Endothelial cell of umbilical vein (primary cell): ENCODE measurements at regions not wholly inside any gene's neighbourhood (a gene's known extent, or its start where the extent isn't known, plus 50 kb on each side); places are given as distances from the start of the nearest gene placed in this dataset.

Source experiments
- BruUV-seq: library from RNA; stranded (reverse); fragments of 400-500 nt; replicated peaks from 2 replicates; lab custom pipeline; 2021; lab: Mats Ljungman, UMichigan
- CTCF ChIA-PET: fragments of 300-600, 350-600 bp; sonication (Branson Sonifier 250); formaldehyde crosslinking; loops from one replicate; lab custom pipeline; 2021; ENCODE audit warnings: antibody characterized with exemption, inconsistent platforms; lab: Charles Lee
- POLR2A ChIA-PET: fragments of 300-600, 350-600 bp; sonication (Branson Sonifier 250); formaldehyde crosslinking; loops from one replicate; lab custom pipeline; 2021; ENCODE audit warnings: antibody characterized with exemption, inconsistent platforms; lab: Charles Lee
- DNase-seq: peaks from one replicate; pipeline ENCODE4 v3.0.0-alpha.2; 2011; ENCODE audit warnings: low read depth, low spot score
- FAIRE-seq: peaks from 2 replicates; lab custom pipeline; 2011; peaks lifted over from hg19 to GRCh38; lab: Jason Lieb, UNC
- H2AFZ ChIP-seq: 2 replicates; pipeline ENCODE4 v1.6.0; 2012; ENCODE audit warnings: low read depth, low read length, control low read depth, inconsistent platforms
- H3K27ac ChIP-seq: 2 replicates; pipeline ENCODE4 v1.5.1; 2011; ENCODE audit warnings: low read depth, mild to moderate bottlenecking, control low read depth, low read length, moderate library complexity; ENCODE audit not compliant: insufficient read depth
- H3K27me3 ChIP-seq, 2 experiments: 2 replicates each; pipeline versions ENCODE4 v1.6.0 to v1.6.1; 2011; ENCODE audit warnings: low read length in 2 of 2, mixed read lengths in 1 of 2; ENCODE audit not compliant: control insufficient read depth in 2 of 2, insufficient read depth in 2 of 2
- H3K36me3 ChIP-seq, 2 experiments: 2 replicates in 1 of 2; 3 replicates in 1 of 2; pipeline ENCODE4 v1.5.1; 2011; ENCODE audit warnings: low read length in 2 of 2, mild to moderate bottlenecking in 1 of 2, moderate library complexity in 1 of 2; ENCODE audit not compliant: control insufficient read depth in 2 of 2, insufficient read depth in 2 of 2; ENCODE audit errors: extremely low read depth in 1 of 2
- H3K4me1 ChIP-seq: 3 replicates; pipeline ENCODE4 v1.5.1; 2011; ENCODE audit warnings: mild to moderate bottlenecking, low read length; ENCODE audit not compliant: control insufficient read depth, insufficient read depth; ENCODE audit errors: extremely low read depth
- H3K4me2 ChIP-seq: 2 replicates; pipeline ENCODE4 v1.6.1; 2011; ENCODE audit warnings: low read length, control low read depth, mixed read lengths; ENCODE audit not compliant: insufficient read depth
- H3K4me3 ChIP-seq, 3 experiments: fragments of 200-600 bp in 1 of 3; sonication (generic), shearing (Covaris generic) in 1 of 3; replicated peaks in 1 of 3; 2 replicates each; pipeline ENCODE4 v1.5.1; 2011 to 2016; ENCODE audit warnings: control low read depth in 3 of 3, low read length in 3 of 3, mild to moderate bottlenecking in 2 of 3, inconsistent platforms in 1 of 3, low read depth in 1 of 3, moderate library complexity in 1 of 3; ENCODE audit not compliant: insufficient read depth in 1 of 3
- H3K79me2 ChIP-seq: 2 replicates; pipeline ENCODE4 v1.6.0; 2012; ENCODE audit warnings: low read length, inconsistent platforms; ENCODE audit not compliant: control insufficient read depth, insufficient read depth
- H3K9ac ChIP-seq: replicated peaks from 2 replicates; pipeline ENCODE3; 2011; ENCODE audit warnings: low read length, control low read depth; ENCODE audit not compliant: insufficient read depth; ENCODE audit errors: extremely low read depth
- H3K9me1 ChIP-seq: replicated peaks from 3 replicates; pipeline ENCODE4 v1.6.0; 2011; ENCODE audit warnings: mild to moderate bottlenecking, low read length; ENCODE audit not compliant: control insufficient read depth, insufficient read depth; ENCODE audit errors: extremely low read depth
- H3K9me3 ChIP-seq: replicated peaks from 2 replicates; pipeline ENCODE4 v1.5.1; 2012; ENCODE audit warnings: low read length, inconsistent platforms; ENCODE audit not compliant: control insufficient read depth, insufficient read depth
- H4K20me1 ChIP-seq: replicated peaks from 2 replicates; pipeline ENCODE3; 2011; ENCODE audit warnings: mild to moderate bottlenecking, low read length; ENCODE audit not compliant: control insufficient read depth, insufficient read depth; ENCODE audit errors: extremely low read depth
- CTCF ChIP-seq, 2 donors: IDR thresholded peaks; 1 replicate in 1 of 2; 2 replicates in 1 of 2; pipeline ENCODE4 v1.5.1; 2011; ENCODE audit warnings: low read length in 2 of 2, mild to moderate bottlenecking in 2 of 2, moderate library complexity in 2 of 2, control low read depth in 1 of 2, inconsistent platforms in 1 of 2, low read depth in 1 of 2; ENCODE audit not compliant: insufficient read depth in 1 of 2; ENCODE audit errors: extremely low read depth in 1 of 2
- EZH2 ChIP-seq: IDR thresholded peaks from 2 replicates; pipeline ENCODE4 v1.6.1; 2012; ENCODE audit warnings: borderline replicate concordance, low read depth, mild to moderate bottlenecking, moderate library complexity, low read length, inconsistent platforms; ENCODE audit not compliant: severe bottlenecking
- FOS ChIP-seq: IDR thresholded peaks from 2 replicates; pipeline ENCODE4 v1.6.1; 2011; ENCODE audit warnings: mild to moderate bottlenecking, low read length, moderate library complexity, borderline replicate concordance; ENCODE audit not compliant: insufficient read depth
- GATA2 ChIP-seq: IDR thresholded peaks from 2 replicates; pipeline ENCODE4 v1.7.0; 2011; ENCODE audit warnings: low read depth, mild to moderate bottlenecking, moderate library complexity, mixed read lengths, low read length; ENCODE audit not compliant: insufficient read length, insufficient read depth
- JUN ChIP-seq: IDR thresholded peaks from 2 replicates; pipeline ENCODE4 v1.6.1; 2011; ENCODE audit warnings: borderline replicate concordance, low read depth; ENCODE audit not compliant: insufficient read length, insufficient read depth
- MAX ChIP-seq: IDR thresholded peaks from 2 replicates; pipeline ENCODE4 v1.6.1; 2011; ENCODE audit not compliant: insufficient read depth, insufficient read length
- MYC ChIP-seq: IDR thresholded peaks from one replicate; pipeline ENCODE4 v1.6.1; 2011; ENCODE audit warnings: mild to moderate bottlenecking, low read depth, low read length
- POLR2A ChIP-seq: IDR thresholded peaks from 2 replicates; pipeline ENCODE4 v1.6.1; 2012; ENCODE audit warnings: low read depth, mild to moderate bottlenecking, control low read depth, low read length
- dilution Hi-C: fragments of 300-500 bp; cut with MboI; formaldehyde crosslinking; loops from one replicate; pipeline ENCODE4 v1.15.0; 2019; ENCODE audit warnings: low sequenced_read_pairs; ENCODE audit not compliant: extremely low pct_ligation_motif_present
- intact Hi-C: fragments of 100-400 bp; cut with micrococcal nuclease; formaldehyde crosslinking; loops from one replicate; pipeline ENCODE4 v1.10.0; 2022

DNA sequence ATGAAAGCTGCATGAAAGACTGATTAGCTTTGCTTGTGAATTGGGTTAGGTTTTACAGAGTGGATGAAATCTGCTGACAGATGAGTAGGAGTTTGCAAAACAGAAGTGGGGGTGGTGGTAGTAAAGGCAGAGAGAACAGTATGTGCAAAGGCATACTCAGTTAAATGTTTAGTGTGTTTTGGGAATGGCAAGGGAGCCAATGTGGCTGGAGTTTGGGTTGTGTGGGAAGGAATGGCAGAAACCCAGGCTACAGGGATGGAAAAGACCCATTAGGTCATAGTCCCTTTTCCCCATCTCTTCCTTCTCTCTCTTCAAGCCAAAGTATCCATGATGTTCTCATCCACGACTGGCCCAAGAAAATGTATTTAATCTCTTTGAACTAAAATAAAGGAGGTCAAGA, 362.2 kb upstream of the LYPLAL1 start:
- POLR2A ChIA-PET: no interaction called here
- CTCF ChIA-PET: no interaction called here
- H3K4me1 ChIP-seq: peaks cover 8% of the 10 kb centered on the region
- no peaks in the 10 kb centered on the region for H3K27me3 ChIP-seq
- no peak overlapping the region for H3K27ac ChIP-seq
- no TSS peak for BruUV-seq
- no peaks in the 10 kb centered on the region for H3K9me1 ChIP-seq
- no peaks in the 10 kb centered on the region for H3K9me3 ChIP-seq
- dilution Hi-C loops: no loop called here
- H4K20me1 ChIP-seq: no peaks in the 10 kb centered on the region
- no peak overlapping the region for H2AFZ ChIP-seq
- no peak for DNase-seq
- TF ChIP-seq CTCF (IDR thresholded peaks at IDR 0.05; ENCODE audit: extremely low read depth in 1 of 2, insufficient read depth in 1 of 2, low read depth in 1 of 2, low read length in 2 of 2): no peak
- TF ChIP-seq JUN: no peak
- TF ChIP-seq MYC: no peak
- no peak for TF ChIP-seq MAX
- TF ChIP-seq FOS: no peak
- TF ChIP-seq POLR2A: no peak
- no peak for TF ChIP-seq GATA2
- TF ChIP-seq EZH2: no peak
- no peak overlapping the region for H3K4me3 ChIP-seq
- intact Hi-C loops: loop anchor here (10.0 kb wide), 1 partner anchor 477 kb away; no protein-coding TSS in a partner anchor
- no peak overlapping the region for H3K9ac ChIP-seq
- FAIRE-seq: no peak
- H3K4me2 ChIP-seq: no peak overlapping the region
- no peaks in the 10 kb centered on the region for H3K36me3 ChIP-seq
- H3K79me2 ChIP-seq: no peaks in the 10 kb centered on the region
